ENCODE measurements at regions not wholly inside any gene's neighbourhood (a gene's known extent, or its start where the extent isn't known, plus 50 kb on each side); places are given as distances from the start of the nearest gene placed in this dataset.

- no peak for TF ChIP-seq IRF2 (CRISPR knock-in tag; IDR thresholded peaks at IDR 0.05; ENCODE audit: borderline replicate concordance, low read depth)
Observed at GRCh38 chr11:45572354-45573123, 92.9 kb downstream of the CHST1 start (continued).

DNA sequence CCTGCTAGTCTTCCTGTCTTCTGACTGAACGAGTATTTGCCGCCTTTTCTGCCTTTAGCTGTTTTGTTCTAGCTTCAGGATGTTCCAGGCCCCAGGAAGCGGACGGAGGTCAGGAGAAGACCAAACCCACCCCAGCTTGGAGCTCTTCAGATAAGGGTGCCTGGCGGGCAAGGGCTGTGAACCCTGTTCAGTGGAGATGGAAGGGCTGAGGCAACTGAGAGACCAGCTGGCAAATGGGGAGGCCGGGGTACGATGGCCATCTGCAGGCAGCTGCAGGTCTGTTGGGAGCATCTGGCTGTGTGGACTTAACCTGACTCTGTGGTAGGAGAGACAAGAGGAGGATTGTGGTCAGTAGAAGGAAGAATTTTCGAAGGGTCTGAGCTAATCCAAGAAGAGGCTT lies 95.6 kb downstream of the CHST1 start:
- no peak overlapping the region for H3K4me3 Mint-ChIP-seq

DNA sequence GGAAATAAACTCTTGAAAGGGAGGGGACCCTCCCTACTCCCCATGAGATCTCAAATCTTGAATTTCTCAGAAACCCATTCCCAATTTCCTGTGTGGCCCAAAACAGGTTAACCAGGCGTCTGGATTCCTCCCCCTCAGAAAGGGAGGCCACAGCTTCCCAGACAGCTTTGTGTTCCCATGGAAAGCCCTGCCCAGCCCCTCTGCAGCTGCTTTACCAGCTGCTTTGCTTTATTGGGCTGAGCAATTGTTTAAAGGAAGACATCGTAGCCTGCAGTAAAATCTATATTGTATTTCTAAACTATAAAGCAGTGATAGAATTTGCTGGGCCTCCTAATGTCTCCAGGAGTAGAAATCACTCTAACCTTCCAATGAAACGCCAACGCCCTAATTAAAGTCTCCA lies 97.4 kb downstream of the CHST1 start:
- Mint-ChIP-seq H3K4me3 (no peak overlapping the region), H3K4me1 (peaks cover 13% of the 10 kb centered on the region), H3K36me3 (no peaks in the 10 kb centered on the region), H3K27me3 (ENCODE audit: low read depth) (no peaks in the 10 kb centered on the region; the same call in 1 of the 2 replicates), H3K27ac (no peak overlapping the region), H3K9me3 (no peaks in the 10 kb centered on the region)
- TF ChIP-seq ZBTB43 (CRISPR knock-in tag; IDR thresholded peaks at IDR 0.05) (no peak), ZNF317 (CRISPR knock-in tag; IDR thresholded peaks at IDR 0.05; ENCODE audit: borderline replicate concordance, low read depth) (no peak), PREB (CRISPR knock-in tag; IDR thresholded peaks at IDR 0.05; ENCODE audit: borderline replicate concordance) (no peak), HMGA2 (CRISPR knock-in tag; IDR thresholded peaks at IDR 0.05) (no peak), ZNF281 (CRISPR knock-in tag; IDR thresholded peaks at IDR 0.05) (no peak)
- TF ChIP-seq, protein P1, sequence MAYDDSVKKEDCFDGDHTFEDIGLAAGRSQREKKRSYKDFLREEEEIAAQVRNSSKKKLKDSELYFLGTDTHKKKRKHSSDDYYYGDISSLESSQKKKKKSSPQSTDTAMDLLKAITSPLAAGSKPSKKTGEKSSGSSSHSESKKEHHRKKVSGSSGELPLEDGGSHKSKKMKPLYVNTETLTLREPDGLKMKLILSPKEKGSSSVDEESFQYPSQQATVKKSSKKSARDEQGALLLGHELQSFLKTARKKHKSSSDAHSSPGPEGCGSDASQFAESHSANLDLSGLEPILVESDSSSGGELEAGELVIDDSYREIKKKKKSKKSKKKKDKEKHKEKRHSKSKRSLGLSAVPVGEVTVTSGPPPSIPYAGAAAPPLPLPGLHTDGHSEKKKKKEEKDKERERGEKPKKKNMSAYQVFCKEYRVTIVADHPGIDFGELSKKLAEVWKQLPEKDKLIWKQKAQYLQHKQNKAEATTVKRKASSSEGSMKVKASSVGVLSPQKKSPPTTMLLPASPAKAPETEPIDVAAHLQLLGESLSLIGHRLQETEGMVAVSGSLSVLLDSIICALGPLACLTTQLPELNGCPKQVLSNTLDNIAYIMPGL (CRISPR knock-in tag; IDR thresholded peaks at IDR 0.05): no peak
- no peak for ATAC-seq
- DNase-seq (ENCODE audit: low spot score): no peak
- CTCF ChIA-PET: interaction anchor here (1.3 to 2.5 kb wide), 3 partner anchors 87 to 204 kb away, joined by 4 to 9 read pairs (median 8); no protein-coding TSS in a partner anchor
- POLR2A ChIA-PET: no interaction called here

More for the DNA sequence above, 95.6 kb downstream of the CHST1 start:
- TF ChIP-seq GABPB1 (CRISPR knock-in tag; IDR thresholded peaks at IDR 0.05): no peak
- TF ChIP-seq, protein P2, sequence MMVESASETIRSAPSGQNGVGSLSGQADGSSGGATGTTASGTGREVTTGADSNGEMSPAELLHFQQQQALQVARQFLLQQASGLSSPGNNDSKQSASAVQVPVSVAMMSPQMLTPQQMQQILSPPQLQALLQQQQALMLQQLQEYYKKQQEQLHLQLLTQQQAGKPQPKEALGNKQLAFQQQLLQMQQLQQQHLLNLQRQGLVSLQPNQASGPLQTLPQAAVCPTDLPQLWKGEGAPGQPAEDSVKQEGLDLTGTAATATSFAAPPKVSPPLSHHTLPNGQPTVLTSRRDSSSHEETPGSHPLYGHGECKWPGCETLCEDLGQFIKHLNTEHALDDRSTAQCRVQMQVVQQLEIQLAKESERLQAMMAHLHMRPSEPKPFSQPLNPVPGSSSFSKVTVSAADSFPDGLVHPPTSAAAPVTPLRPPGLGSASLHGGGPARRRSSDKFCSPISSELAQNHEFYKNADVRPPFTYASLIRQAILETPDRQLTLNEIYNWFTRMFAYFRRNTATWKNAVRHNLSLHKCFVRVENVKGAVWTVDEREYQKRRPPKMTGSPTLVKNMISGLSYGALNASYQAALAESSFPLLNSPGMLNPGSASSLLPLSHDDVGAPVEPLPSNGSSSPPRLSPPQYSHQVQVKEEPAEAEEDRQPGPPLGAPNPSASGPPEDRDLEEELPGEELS (CRISPR knock-in tag; IDR thresholded peaks at IDR 0.05): no peak
- TF ChIP-seq, protein P3, sequence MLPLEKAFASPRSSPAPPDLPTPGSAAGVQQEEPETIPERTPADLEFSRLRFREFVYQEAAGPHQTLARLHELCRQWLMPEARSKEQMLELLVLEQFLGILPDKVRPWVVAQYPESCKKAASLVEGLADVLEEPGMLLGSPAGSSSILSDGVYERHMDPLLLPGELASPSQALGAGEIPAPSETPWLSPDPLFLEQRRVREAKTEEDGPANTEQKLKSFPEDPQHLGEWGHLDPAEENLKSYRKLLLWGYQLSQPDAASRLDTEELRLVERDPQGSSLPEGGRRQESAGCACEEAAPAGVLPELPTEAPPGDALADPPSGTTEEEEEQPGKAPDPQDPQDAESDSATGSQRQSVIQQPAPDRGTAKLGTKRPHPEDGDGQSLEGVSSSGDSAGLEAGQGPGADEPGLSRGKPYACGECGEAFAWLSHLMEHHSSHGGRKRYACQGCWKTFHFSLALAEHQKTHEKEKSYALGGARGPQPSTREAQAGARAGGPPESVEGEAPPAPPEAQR (CRISPR knock-in tag; IDR thresholded peaks at IDR 0.05): no peak
- TF ChIP-seq ZNF138 (CRISPR knock-in tag; conservative IDR thresholded peaks at IDR 0.05): no peak
- TF ChIP-seq, protein P1 (CRISPR knock-in tag; IDR thresholded peaks at IDR 0.05): no peak
- TF ChIP-seq GRHL2 (CRISPR knock-in tag; IDR thresholded peaks at IDR 0.05; ENCODE audit: insufficient replicate concordance, severe bottlenecking): no peak
- no peak for TF ChIP-seq EMX1 (CRISPR knock-in tag; IDR thresholded peaks at IDR 0.05)
- TF ChIP-seq, protein P4, sequence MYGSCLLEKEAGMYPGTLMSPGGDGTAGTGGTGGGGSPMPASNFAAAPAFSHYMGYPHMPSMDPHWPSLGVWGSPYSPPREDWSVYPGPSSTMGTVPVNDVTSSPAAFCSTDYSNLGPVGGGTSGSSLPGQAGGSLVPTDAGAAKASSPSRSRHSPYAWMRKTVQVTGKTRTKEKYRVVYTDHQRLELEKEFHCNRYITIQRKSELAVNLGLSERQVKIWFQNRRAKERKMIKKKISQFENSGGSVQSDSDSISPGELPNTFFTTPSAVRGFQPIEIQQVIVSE (CRISPR knock-in tag; IDR thresholded peaks at IDR 0.05; ENCODE audit: borderline replicate concordance): no peak
- CTCF ChIA-PET: interaction anchor here (1.2 to 2.5 kb wide), 3 partner anchors 85 to 202 kb away, joined by 3 to 13 read pairs (median 9); no protein-coding TSS in a partner anchor
- Mint-ChIP-seq H3K4me1 (no peaks in the 10 kb centered on the region), H3K27me3 (ENCODE audit: low read depth) (no peaks in the 10 kb centered on the region; the same call in 1 of the 2 replicates), H3K9me3 (no peaks in the 10 kb centered on the region), H3K27ac (no peak overlapping the region), H3K36me3 (no peaks in the 10 kb centered on the region)
- ATAC-seq (no peak), DNase-seq (ENCODE audit: low spot score) (no peak)
- POLR2A ChIA-PET: no interaction called here
